ENCODE measurements at regions not wholly inside any gene's neighbourhood (a gene's known extent, or its start where the extent isn't known, plus 50 kb on each side); places are given as distances from the start of the nearest gene placed in this dataset.

- DNase-seq (ENCODE audit: low read depth) = no peak
- in situ Hi-C loops (cut with HindIII; ENCODE audit: low pct_unique_long_range_greater_than_20kb, low sequenced_read_pairs) = no loop called here
Observed at GRCh38 chr6:132244744-132245143, 156.5 kb downstream of the MOXD1 start.

- DNase-seq (ENCODE audit: low read depth) = peak; percentile 17
- in situ Hi-C loops (cut with HindIII; ENCODE audit: low pct_unique_long_range_greater_than_20kb, low sequenced_read_pairs) = no loop called here
Observed at GRCh38 chr6:132236744-132237143, 164.5 kb downstream of the MOXD1 start.

GRCh38 chr6:132236281-132236680 is 165.0 kb downstream of the MOXD1 start:
- no peak for DNase-seq (ENCODE audit: low read depth)
- in situ Hi-C loops (cut with HindIII; ENCODE audit: low pct_unique_long_range_greater_than_20kb, low sequenced_read_pairs) = no loop called here

GRCh38 chr6:132235596-132236280 is 165.5 kb downstream of the MOXD1 start:
- in situ Hi-C loops (cut with HindIII; ENCODE audit: low pct_unique_long_range_greater_than_20kb, low sequenced_read_pairs) = no loop called here
- DNase-seq (ENCODE audit: low read depth) = no peak

- DNase-seq (ENCODE audit: low read depth) = no peak
- in situ Hi-C loops (cut with HindIII; ENCODE audit: low pct_unique_long_range_greater_than_20kb, low sequenced_read_pairs) = no loop called here
Observed at GRCh38 chr6:132234356-132234755, 166.9 kb downstream of the MOXD1 start.

GRCh38 chr6:132231121-132231884 is 170.0 kb downstream of the MOXD1 start:
- no peak for DNase-seq (ENCODE audit: low read depth)
- in situ Hi-C loops (cut with HindIII; ENCODE audit: low pct_unique_long_range_greater_than_20kb, low sequenced_read_pairs) = no loop called here

- DNase-seq (ENCODE audit: low read depth) = no peak
- in situ Hi-C loops (cut with HindIII; ENCODE audit: low pct_unique_long_range_greater_than_20kb, low sequenced_read_pairs) = no loop called here
Observed at GRCh38 chr6:132228894-132229293, 172.4 kb downstream of the MOXD1 start.

- DNase-seq (ENCODE audit: low read depth) = no peak
- in situ Hi-C loops (cut with HindIII; ENCODE audit: low pct_unique_long_range_greater_than_20kb, low sequenced_read_pairs) = no loop called here
Observed at GRCh38 chr6:132227904-132228303, 173.4 kb downstream of the MOXD1 start.

GRCh38 chr6:132224943-132225342 is 176.3 kb downstream of the MOXD1 start:
- in situ Hi-C loops (cut with HindIII; ENCODE audit: low pct_unique_long_range_greater_than_20kb, low sequenced_read_pairs) = no loop called here

GRCh38 chr6:132220800-132221199 is 180.5 kb downstream of the MOXD1 start:
- no peak for DNase-seq (ENCODE audit: low read depth)
- in situ Hi-C loops (cut with HindIII; ENCODE audit: low pct_unique_long_range_greater_than_20kb, low sequenced_read_pairs) = no loop called here

More at GRCh38 chr6:132224943-132225342, 176.3 kb downstream of the MOXD1 start:
- no peak for DNase-seq (ENCODE audit: low read depth)

- in situ Hi-C loops (cut with HindIII; ENCODE audit: low pct_unique_long_range_greater_than_20kb, low sequenced_read_pairs) = no loop called here
Observed at GRCh38 chr6:132219901-132220300, 181.4 kb downstream of the MOXD1 start.

GRCh38 chr6:132218059-132218696 is 183.1 kb downstream of the MOXD1 start:
- in situ Hi-C loops (cut with HindIII; ENCODE audit: low pct_unique_long_range_greater_than_20kb, low sequenced_read_pairs) = no loop called here
- DNase-seq (ENCODE audit: low read depth) = no peak

More at GRCh38 chr6:132219901-132220300, 181.4 kb downstream of the MOXD1 start:
- no peak for DNase-seq (ENCODE audit: low read depth)

GRCh38 chr6:132215805-132216204 is 185.5 kb downstream of the MOXD1 start:
- DNase-seq (ENCODE audit: low read depth) = no peak
- in situ Hi-C loops (cut with HindIII; ENCODE audit: low pct_unique_long_range_greater_than_20kb, low sequenced_read_pairs) = no loop called here

GRCh38 chr6:132214716-132215115 is 186.6 kb downstream of the MOXD1 start:
- in situ Hi-C loops (cut with HindIII; ENCODE audit: low pct_unique_long_range_greater_than_20kb, low sequenced_read_pairs) = no loop called here
- no peak for DNase-seq (ENCODE audit: low read depth)

- in situ Hi-C loops (cut with HindIII; ENCODE audit: low pct_unique_long_range_greater_than_20kb, low sequenced_read_pairs) = no loop called here
- DNase-seq (ENCODE audit: low read depth) = no peak
Observed at GRCh38 chr6:132213732-132214131, 187.5 kb downstream of the MOXD1 start.

GRCh38 chr6:132213191-132213590 is 188.1 kb downstream of the MOXD1 start:
- in situ Hi-C loops (cut with HindIII; ENCODE audit: low pct_unique_long_range_greater_than_20kb, low sequenced_read_pairs) = no loop called here
- DNase-seq (ENCODE audit: low read depth) = no peak

- no peak for DNase-seq (ENCODE audit: low read depth)
- in situ Hi-C loops (cut with HindIII; ENCODE audit: low pct_unique_long_range_greater_than_20kb, low sequenced_read_pairs) = no loop called here
Observed at GRCh38 chr6:132210886-132211563, 190.2 kb downstream of the MOXD1 start.

GRCh38 chr6:132209351-132209750 is 191.9 kb downstream of the MOXD1 start:
- in situ Hi-C loops (cut with HindIII; ENCODE audit: low pct_unique_long_range_greater_than_20kb, low sequenced_read_pairs) = no loop called here

GRCh38 chr6:132207991-132208390 is 193.3 kb downstream of the MOXD1 start:
- no peak for DNase-seq (ENCODE audit: low read depth)
- in situ Hi-C loops (cut with HindIII; ENCODE audit: low pct_unique_long_range_greater_than_20kb, low sequenced_read_pairs) = no loop called here

More at GRCh38 chr6:132209351-132209750, 191.9 kb downstream of the MOXD1 start:
- peak; percentile 73 for DNase-seq (ENCODE audit: low read depth)

Data from Caki2 (cell line).